Panc1 (cell line): ENCODE measurements at regions not wholly inside any gene's neighbourhood (a gene's known extent, or its start where the extent isn't known, plus 50 kb on each side); places are given as distances from the start of the nearest gene placed in this dataset.

Experiments used
- ATAC-seq: fragments of 200-7000 bp; cut with Tn5 transposase; 2 replicates; pipeline ENCODE4 v1.9.1; 2020; ENCODE audit warnings: mild to moderate bottlenecking, moderate library complexity
- BruUV-seq: library from RNA; stranded (reverse); fragments of 400-500 nt; replicated peaks from 2 replicates; lab custom pipeline; 2021; lab: Mats Ljungman, UMichigan
- CTCF ChIA-PET: fragments of 300-600 bp; sonication (Branson Sonifier 250); formaldehyde crosslinking; loops from one replicate; lab custom pipeline; 2022; ENCODE audit warnings: antibody characterized with exemption; lab: Charles Lee
- POLR2A ChIA-PET: fragments of 300-600 bp; sonication (Branson Sonifier 250); formaldehyde crosslinking; loops from one replicate; lab custom pipeline; 2022; ENCODE audit warnings: antibody characterized with exemption; lab: Charles Lee
- DNase-seq: peaks from one replicate; pipeline ENCODE4 v3.0.0-alpha.2; 2010; ENCODE audit warnings: low read depth, low spot score
- H3K27ac ChIP-seq: 2 replicates; pipeline ENCODE4 v1.5.1; 2011; ENCODE audit warnings: mild to moderate bottlenecking, low read length, inconsistent platforms
- H3K27me3 ChIP-seq: fragments of 200-500 bp; sonication (Bioruptor generic); 2 replicates; pipeline ENCODE4 v1.6.0; 2014; ENCODE audit warnings: low read length, inconsistent platforms; ENCODE audit not compliant: control insufficient read depth, insufficient read depth
- H3K36me3 ChIP-seq: fragments of 200-500 bp; sonication (Bioruptor generic); 2 replicates; pipeline ENCODE4 v1.5.1; 2014; ENCODE audit warnings: inconsistent platforms, mild to moderate bottlenecking, low read length, moderate library complexity; ENCODE audit not compliant: control insufficient read depth, insufficient read depth
- H3K4me1 ChIP-seq: 2 replicates; pipeline ENCODE4 v1.5.1; 2011; ENCODE audit warnings: inconsistent platforms, mild to moderate bottlenecking, low read length, moderate library complexity; ENCODE audit not compliant: control insufficient read depth, insufficient read depth
- H3K4me3 ChIP-seq, 2 experiments: 2 replicates each; pipeline ENCODE4 v1.5.1; 2011 to 2012; ENCODE audit warnings: low read depth in 2 of 2, low read length in 2 of 2, mild to moderate bottlenecking in 2 of 2, inconsistent platforms in 1 of 2, moderate library complexity in 1 of 2
- H3K9me3 ChIP-seq: fragments of 200-500 bp; sonication (Bioruptor generic); 2 replicates; pipeline ENCODE4 v1.5.1; 2014; ENCODE audit warnings: low read depth, mild to moderate bottlenecking, inconsistent platforms, low read length, moderate library complexity; ENCODE audit not compliant: control insufficient read depth, insufficient read depth
- POLR2AphosphoS5 ChIP-seq: IDR thresholded peaks from 2 replicates; pipeline ENCODE4 v1.6.1; 2012; ENCODE audit warnings: mild to moderate bottlenecking, low read depth, low read length, moderate library complexity
- SIN3A ChIP-seq: IDR thresholded peaks from 2 replicates; pipeline ENCODE4 v1.6.1; 2012; ENCODE audit warnings: low read depth, mild to moderate bottlenecking, low read length, moderate library complexity, borderline replicate concordance; ENCODE audit not compliant: insufficient read depth
- TCF7L2 ChIP-seq: IDR thresholded peaks from 2 replicates; pipeline ENCODE4 v1.6.1; 2011; ENCODE audit warnings: mild to moderate bottlenecking, low read depth, low read length, inconsistent platforms
- in situ Hi-C: cut with HindIII; loops from 2 replicates; pipeline ENCODE4 v1.10.0; 2016; ENCODE audit warnings: low sequenced_read_pairs, low pct_unique_long_range_greater_than_20kb
- intact Hi-C: fragments of 100-400 bp; cut with micrococcal nuclease; formaldehyde crosslinking; loops from one replicate; pipeline ENCODE4 v1.10.0; 2022; ENCODE audit not compliant: unreplicated experiment
- TF ChIP-seq, protein P1 (sequence below), 2 experiments: IDR thresholded peaks; 2 replicates each; pipeline ENCODE4 v1.6.1; 2011 to 2012; ENCODE audit warnings: low read depth in 2 of 2, control low read depth in 1 of 2, low read length in 1 of 2, mild to moderate bottlenecking in 1 of 2, moderate library complexity in 1 of 2; ENCODE audit not compliant: insufficient read depth in 1 of 2
- TF ChIP-seq, protein P2 (sequence below): fragments of 450-650 bp; IDR thresholded peaks from 2 replicates; pipeline ENCODE4 v1.5.1; 2017; ENCODE audit warnings: mild to moderate bottlenecking

GRCh38 chr9:134260801-134261200 is 65.5 kb upstream of the RXRA start:
- POLR2A ChIA-PET, result no interaction called here
- BruUV-seq, result no TSS peak
- H3K27me3 ChIP-seq, result no peaks in the 10 kb centered on the region

GRCh38 chr9:134262035-134262434 is 64.2 kb upstream of the RXRA start:
- DNase-seq (no peak), ATAC-seq (peak; percentile 38; the same call in 1 of the 2 replicates)
- Histone ChIP-seq H3K4me3 (no peak overlapping the region), H3K4me1 (no peaks in the 10 kb centered on the region), H3K9me3 (no peaks in the 10 kb centered on the region), H3K27me3 (no peaks in the 10 kb centered on the region), H3K27ac (no peak overlapping the region), H3K36me3 (no peaks in the 10 kb centered on the region)
- no TSS peak for BruUV-seq
- POLR2A ChIA-PET, result no interaction called here
- intact Hi-C loops, result no loop called here
- CTCF ChIA-PET, result no interaction called here
- TF ChIP-seq SIN3A (no peak), POLR2AphosphoS5 (no peak), TCF7L2 (no peak)
- TF ChIP-seq, protein P1, sequence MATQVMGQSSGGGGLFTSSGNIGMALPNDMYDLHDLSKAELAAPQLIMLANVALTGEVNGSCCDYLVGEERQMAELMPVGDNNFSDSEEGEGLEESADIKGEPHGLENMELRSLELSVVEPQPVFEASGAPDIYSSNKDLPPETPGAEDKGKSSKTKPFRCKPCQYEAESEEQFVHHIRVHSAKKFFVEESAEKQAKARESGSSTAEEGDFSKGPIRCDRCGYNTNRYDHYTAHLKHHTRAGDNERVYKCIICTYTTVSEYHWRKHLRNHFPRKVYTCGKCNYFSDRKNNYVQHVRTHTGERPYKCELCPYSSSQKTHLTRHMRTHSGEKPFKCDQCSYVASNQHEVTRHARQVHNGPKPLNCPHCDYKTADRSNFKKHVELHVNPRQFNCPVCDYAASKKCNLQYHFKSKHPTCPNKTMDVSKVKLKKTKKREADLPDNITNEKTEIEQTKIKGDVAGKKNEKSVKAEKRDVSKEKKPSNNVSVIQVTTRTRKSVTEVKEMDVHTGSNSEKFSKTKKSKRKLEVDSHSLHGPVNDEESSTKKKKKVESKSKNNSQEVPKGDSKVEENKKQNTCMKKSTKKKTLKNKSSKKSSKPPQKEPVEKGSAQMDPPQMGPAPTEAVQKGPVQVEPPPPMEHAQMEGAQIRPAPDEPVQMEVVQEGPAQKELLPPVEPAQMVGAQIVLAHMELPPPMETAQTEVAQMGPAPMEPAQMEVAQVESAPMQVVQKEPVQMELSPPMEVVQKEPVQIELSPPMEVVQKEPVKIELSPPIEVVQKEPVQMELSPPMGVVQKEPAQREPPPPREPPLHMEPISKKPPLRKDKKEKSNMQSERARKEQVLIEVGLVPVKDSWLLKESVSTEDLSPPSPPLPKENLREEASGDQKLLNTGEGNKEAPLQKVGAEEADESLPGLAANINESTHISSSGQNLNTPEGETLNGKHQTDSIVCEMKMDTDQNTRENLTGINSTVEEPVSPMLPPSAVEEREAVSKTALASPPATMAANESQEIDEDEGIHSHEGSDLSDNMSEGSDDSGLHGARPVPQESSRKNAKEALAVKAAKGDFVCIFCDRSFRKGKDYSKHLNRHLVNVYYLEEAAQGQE (IDR thresholded peaks at IDR 0.05; ENCODE audit: insufficient read depth in 1 of 2, low read depth in 2 of 2, low read length in 1 of 2), result no peak
- TF ChIP-seq, protein P2, sequence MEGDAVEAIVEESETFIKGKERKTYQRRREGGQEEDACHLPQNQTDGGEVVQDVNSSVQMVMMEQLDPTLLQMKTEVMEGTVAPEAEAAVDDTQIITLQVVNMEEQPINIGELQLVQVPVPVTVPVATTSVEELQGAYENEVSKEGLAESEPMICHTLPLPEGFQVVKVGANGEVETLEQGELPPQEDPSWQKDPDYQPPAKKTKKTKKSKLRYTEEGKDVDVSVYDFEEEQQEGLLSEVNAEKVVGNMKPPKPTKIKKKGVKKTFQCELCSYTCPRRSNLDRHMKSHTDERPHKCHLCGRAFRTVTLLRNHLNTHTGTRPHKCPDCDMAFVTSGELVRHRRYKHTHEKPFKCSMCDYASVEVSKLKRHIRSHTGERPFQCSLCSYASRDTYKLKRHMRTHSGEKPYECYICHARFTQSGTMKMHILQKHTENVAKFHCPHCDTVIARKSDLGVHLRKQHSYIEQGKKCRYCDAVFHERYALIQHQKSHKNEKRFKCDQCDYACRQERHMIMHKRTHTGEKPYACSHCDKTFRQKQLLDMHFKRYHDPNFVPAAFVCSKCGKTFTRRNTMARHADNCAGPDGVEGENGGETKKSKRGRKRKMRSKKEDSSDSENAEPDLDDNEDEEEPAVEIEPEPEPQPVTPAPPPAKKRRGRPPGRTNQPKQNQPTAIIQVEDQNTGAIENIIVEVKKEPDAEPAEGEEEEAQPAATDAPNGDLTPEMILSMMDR, result no peak
- in situ Hi-C loops, result no loop called here

More at GRCh38 chr9:134260801-134261200, 65.5 kb upstream of the RXRA start:
- Histone ChIP-seq H3K4me3 (no peak overlapping the region), H3K4me1 (no peaks in the 10 kb centered on the region), H3K9me3 (no peaks in the 10 kb centered on the region), H3K27ac (no peak overlapping the region), H3K36me3 (no peaks in the 10 kb centered on the region)
- intact Hi-C loops (no loop called here), in situ Hi-C loops (no loop called here)
- CTCF ChIA-PET, result no interaction called here
- ATAC-seq (no peak), DNase-seq (no peak)
- TF ChIP-seq, protein P2, result no peak
- TF ChIP-seq TCF7L2 (no peak), POLR2AphosphoS5 (no peak), SIN3A (no peak)
- TF ChIP-seq, protein P1 (IDR thresholded peaks at IDR 0.05; ENCODE audit: insufficient read depth in 1 of 2, low read depth in 2 of 2, low read length in 1 of 2), result no peak
